IMR-90 (cell line): ENCODE measurements at regions not wholly inside any gene's neighbourhood (a gene's known extent, or its start where the extent isn't known, plus 50 kb on each side); places are given as distances from the start of the nearest gene placed in this dataset.

ENCODE experiments used
- ATAC-seq: fragments of 200-7000 bp; cut with Tn5 transposase; 2 replicates; pipeline ENCODE4 v1.9.1; 2020; ENCODE audit warnings: low read depth, mild to moderate bottlenecking, moderate library complexity
- BruUV-seq: library from RNA; stranded (reverse); fragments of 400-500 nt; replicated peaks from 2 replicates; lab custom pipeline; 2021; lab: Mats Ljungman, UMichigan
- CTCF ChIA-PET: fragments of 300-600 bp; formaldehyde crosslinking; extraction: SDS; loops from one replicate; lab custom pipeline; 2021; ENCODE audit warnings: antibody characterized with exemption; lab: Yijun Ruan, JAX
- POLR2A ChIA-PET: fragments of 300-600 bp; sonication (Branson Sonifier 250); formaldehyde crosslinking; loops from one replicate; lab custom pipeline; 2022; ENCODE audit warnings: antibody characterized with exemption; ENCODE audit not compliant: unreplicated experiment; lab: Charles Lee
- DNase-seq: peaks from one replicate; pipeline ENCODE4 v3.0.0; 2013
- H2AFZ ChIP-seq: replicated peaks from 2 replicates; pipeline ENCODE3; 2013; ENCODE audit warnings: low read length, mild to moderate bottlenecking; ENCODE audit not compliant: poor library complexity
- H2AK5ac ChIP-seq: 2 replicates; pipeline ENCODE4 v1.6.1; 2013; ENCODE audit warnings: low read depth, low read length, inconsistent platforms
- H2AK9ac ChIP-seq: replicated peaks from 2 replicates; pipeline ENCODE3; 2013; ENCODE audit warnings: mild to moderate bottlenecking, low read depth, low read length, moderate library complexity; ENCODE audit not compliant: poor library complexity
- H2BK120ac ChIP-seq: 2 replicates; pipeline ENCODE4 v1.6.1; 2013; ENCODE audit warnings: low read depth, low read length, inconsistent platforms
- H2BK15ac ChIP-seq: 3 replicates; pipeline ENCODE4 v1.6.1; 2013; ENCODE audit warnings: low read depth, low read length, inconsistent platforms
- H2BK20ac ChIP-seq: 2 replicates; pipeline ENCODE4 v1.6.1; 2013; ENCODE audit warnings: low read depth, mild to moderate bottlenecking, inconsistent platforms, low read length, moderate library complexity
- H2BK5ac ChIP-seq: 2 replicates; pipeline ENCODE4 v1.6.1; 2013; ENCODE audit warnings: mild to moderate bottlenecking, low read depth, low read length, inconsistent platforms; ENCODE audit not compliant: poor library complexity, severe bottlenecking
- H3K14ac ChIP-seq: replicated peaks from 2 replicates; pipeline ENCODE4 v1.6.1; 2013; ENCODE audit warnings: low read depth, low read length, inconsistent platforms
- H3K18ac ChIP-seq: 2 replicates; pipeline ENCODE4 v1.6.1; 2013; ENCODE audit warnings: low read depth, low read length, control low read depth
- H3K23ac ChIP-seq: 2 replicates; pipeline ENCODE4 v1.6.1; 2013; ENCODE audit warnings: low read depth, low read length, inconsistent platforms
- H3K27ac ChIP-seq: 2 replicates; pipeline ENCODE4 v1.5.1; 2013; ENCODE audit warnings: mild to moderate bottlenecking, control low read depth, low read length; ENCODE audit not compliant: insufficient read depth
- H3K27me3 ChIP-seq: 2 replicates; pipeline ENCODE4 v1.6.1; 2013; ENCODE audit warnings: low read length; ENCODE audit not compliant: control insufficient read depth, insufficient read depth
- H3K36me3 ChIP-seq: 2 replicates; pipeline ENCODE4 v1.6.1; 2013; ENCODE audit warnings: low read length, mixed read lengths; ENCODE audit not compliant: control insufficient read depth, insufficient read depth
- H3K4ac ChIP-seq: 2 replicates; pipeline ENCODE4 v1.6.1; 2013; ENCODE audit warnings: low read depth, low read length, inconsistent platforms
- H3K4me1 ChIP-seq: 2 replicates; pipeline ENCODE4 v1.6.1; 2013; ENCODE audit warnings: low read length, mixed read lengths; ENCODE audit not compliant: control insufficient read depth, insufficient read depth
- H3K4me2 ChIP-seq: 2 replicates; pipeline ENCODE4 v1.6.1; 2013; ENCODE audit warnings: low read depth, mild to moderate bottlenecking, control low read depth, low read length, moderate library complexity
- H3K4me3 ChIP-seq: 2 replicates; pipeline ENCODE4 v1.5.1; 2013; ENCODE audit warnings: low read depth, mild to moderate bottlenecking, control low read depth, low read length, moderate library complexity; ENCODE audit not compliant: insufficient read depth
- H3K56ac ChIP-seq: 2 replicates; pipeline ENCODE4 v1.6.1; 2013; ENCODE audit warnings: low read length, inconsistent platforms; ENCODE audit not compliant: insufficient read depth; ENCODE audit errors: extremely low read depth
- H3K79me1 ChIP-seq, 2 experiments: 2 replicates each; pipeline ENCODE4 v1.6.1; 2013; ENCODE audit warnings: low read length in 2 of 2, inconsistent platforms in 1 of 2, low read depth in 1 of 2
- H3K9ac ChIP-seq: 2 replicates; pipeline ENCODE4 v1.6.1; 2013; ENCODE audit warnings: low read depth, low read length, control low read depth
- H3K9me1 ChIP-seq: 2 replicates; pipeline ENCODE4 v1.6.1; 2013; ENCODE audit warnings: low read length, inconsistent platforms; ENCODE audit not compliant: insufficient read depth
- H3K9me3 ChIP-seq: 2 replicates; pipeline ENCODE4 v1.6.1; 2013; ENCODE audit warnings: low read length; ENCODE audit not compliant: control insufficient read depth, insufficient read depth
- H4K20me1 ChIP-seq: 2 replicates; pipeline ENCODE4 v1.6.1; 2013; ENCODE audit warnings: low read length, inconsistent platforms; ENCODE audit not compliant: insufficient read depth
- H4K5ac ChIP-seq: 2 replicates; pipeline ENCODE4 v1.6.1; 2013; ENCODE audit warnings: mild to moderate bottlenecking, low read depth, low read length, control low read depth
- H4K8ac ChIP-seq, 2 experiments: 2 replicates each; pipeline ENCODE4 v1.6.1; 2013; ENCODE audit warnings: low read depth in 2 of 2, low read length in 2 of 2, control low read depth in 1 of 2, inconsistent platforms in 1 of 2
- H4K91ac ChIP-seq: 2 replicates; pipeline ENCODE4 v1.6.1; 2013; ENCODE audit warnings: low read depth, low read length, inconsistent platforms; ENCODE audit not compliant: insufficient read depth
- CHD1 ChIP-seq: IDR thresholded peaks from 2 replicates; pipeline ENCODE4 v1.6.1; 2012; ENCODE audit warnings: low read depth, low read length, improper control_type of control experiment
- CTCF ChIP-seq: conservative IDR thresholded peaks from 2 replicates; pipeline ENCODE4 v1.5.1; 2012; ENCODE audit warnings: mild to moderate bottlenecking, low read depth, low read length, improper control_type of control experiment
- MAFK ChIP-seq: IDR thresholded peaks from 2 replicates; pipeline ENCODE4 v1.6.1; 2012; ENCODE audit warnings: low read depth, low read length, improper control_type of control experiment
- MAZ ChIP-seq: IDR thresholded peaks from 2 replicates; pipeline ENCODE4 v1.6.1; 2012; ENCODE audit warnings: low read depth, mild to moderate bottlenecking, low read length, improper control_type of control experiment, moderate library complexity, borderline replicate concordance
- MXI1 ChIP-seq: IDR thresholded peaks from 2 replicates; pipeline ENCODE4 v1.6.1; 2012; ENCODE audit warnings: low read depth, mild to moderate bottlenecking, low read length, moderate library complexity, borderline replicate concordance
- RAD21 ChIP-seq: IDR thresholded peaks from 2 replicates; pipeline ENCODE4 v1.6.1; 2012; ENCODE audit warnings: low read length, improper control_type of control experiment
- USF2 ChIP-seq: fragments of 150-350 bp; IDR thresholded peaks from 2 replicates; pipeline ENCODE4 v1.6.1; 2017; ENCODE audit warnings: mild to moderate bottlenecking, antibody characterized with exemption, low read length, low read depth
- dilution Hi-C: fragments of 300-500 bp; cut with HindIII; formaldehyde crosslinking; loops from one replicate; pipeline ENCODE4 v1.14.3; 2018; ENCODE audit warnings: low sequenced_read_pairs; ENCODE audit not compliant: unreplicated experiment
- in situ Hi-C: fragments of 300-500 bp; cut with MboI; formaldehyde crosslinking; loops from 3 replicates; pipeline ENCODE4 v1.14.3; 2019; ENCODE audit warnings: low sequenced_read_pairs, inconsistent platforms, mixed read lengths
- intact Hi-C: fragments of 100-400 bp; cut with micrococcal nuclease; formaldehyde crosslinking; loops from 2 replicates; pipeline ENCODE4 v1.10.0; 2022

DNA sequence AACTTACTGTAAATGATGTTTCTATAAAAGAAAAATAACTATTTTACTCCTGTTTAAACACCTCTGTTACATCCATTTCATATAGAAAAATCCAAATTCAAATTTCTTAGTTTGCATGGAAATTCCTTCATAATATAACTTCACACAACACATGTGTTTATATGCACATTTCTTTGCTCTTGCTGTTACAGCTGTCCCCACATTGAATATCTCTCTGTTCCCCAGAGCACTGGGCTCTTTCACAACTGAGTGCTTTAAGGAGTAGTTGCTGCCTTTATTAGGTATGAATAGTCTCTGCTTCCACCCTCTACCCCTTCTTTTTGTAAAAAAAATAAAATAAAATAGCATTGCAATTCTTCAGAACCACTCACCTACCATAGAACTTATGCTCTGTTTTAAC is 287.0 kb downstream of the OLFM3 start:
- ChIA-PET POLR2A (no interaction called here), CTCF (no interaction called here)
- no peak overlapping the region for H2BK15ac ChIP-seq
- no peak overlapping the region for H2AK5ac ChIP-seq
- H3K27me3 ChIP-seq, result no peaks in the 10 kb centered on the region
- no peak overlapping the region for H3K23ac ChIP-seq
- H3K18ac ChIP-seq, result no peak overlapping the region
- in situ Hi-C loops, result no loop called here
- no peak overlapping the region for H2BK20ac ChIP-seq
- DNase-seq (no peak), ATAC-seq (no peak)
- no peak overlapping the region for H3K27ac ChIP-seq
- H3K9me3 ChIP-seq, result no peaks in the 10 kb centered on the region
- BruUV-seq, result no TSS peak
- H3K79me1 ChIP-seq, result no peaks in the 10 kb centered on the region
- H3K4me1 ChIP-seq, result no peaks in the 10 kb centered on the region
- H2AFZ ChIP-seq, result no peak overlapping the region
- no peak overlapping the region for H3K4me3 ChIP-seq
- H3K4ac ChIP-seq, result no peak overlapping the region
- no peak overlapping the region for H3K14ac ChIP-seq
- intact Hi-C loops, result no loop called here
- no peak overlapping the region for H3K4me2 ChIP-seq
- no peaks in the 10 kb centered on the region for H3K36me3 ChIP-seq
- TF ChIP-seq MAZ (no peak), MXI1 (no peak), CTCF (no peak), CHD1 (no peak), MAFK (no peak), RAD21 (no peak), USF2 (no peak)
- H4K20me1 ChIP-seq, result no peaks in the 10 kb centered on the region
- H2AK9ac ChIP-seq, result no peak overlapping the region
- no peak overlapping the region for H2BK120ac ChIP-seq
- no peak overlapping the region for H4K5ac ChIP-seq
- no peak overlapping the region for H4K8ac ChIP-seq
- no peak overlapping the region for H4K91ac ChIP-seq
- no peak overlapping the region for H3K56ac ChIP-seq
- dilution Hi-C loops, result no loop called here
- no peak overlapping the region for H2BK5ac ChIP-seq
- no peaks in the 10 kb centered on the region for H3K9me1 ChIP-seq
- no peak overlapping the region for H3K9ac ChIP-seq
